ENCODE measurements at regions not wholly inside any gene's neighbourhood (a gene's known extent, or its start where the extent isn't known, plus 50 kb on each side); places are given as distances from the start of the nearest gene placed in this dataset.

GRCh38 chr6:91447081-91447480 is 860.2 kb upstream of the MAP3K7 start:
- no peak for DNase-seq (ENCODE audit: low read depth)
- H3K4me3 ChIP-seq (ENCODE audit: low read length) = no peak overlapping the region
- TF ChIP-seq, protein P1, sequence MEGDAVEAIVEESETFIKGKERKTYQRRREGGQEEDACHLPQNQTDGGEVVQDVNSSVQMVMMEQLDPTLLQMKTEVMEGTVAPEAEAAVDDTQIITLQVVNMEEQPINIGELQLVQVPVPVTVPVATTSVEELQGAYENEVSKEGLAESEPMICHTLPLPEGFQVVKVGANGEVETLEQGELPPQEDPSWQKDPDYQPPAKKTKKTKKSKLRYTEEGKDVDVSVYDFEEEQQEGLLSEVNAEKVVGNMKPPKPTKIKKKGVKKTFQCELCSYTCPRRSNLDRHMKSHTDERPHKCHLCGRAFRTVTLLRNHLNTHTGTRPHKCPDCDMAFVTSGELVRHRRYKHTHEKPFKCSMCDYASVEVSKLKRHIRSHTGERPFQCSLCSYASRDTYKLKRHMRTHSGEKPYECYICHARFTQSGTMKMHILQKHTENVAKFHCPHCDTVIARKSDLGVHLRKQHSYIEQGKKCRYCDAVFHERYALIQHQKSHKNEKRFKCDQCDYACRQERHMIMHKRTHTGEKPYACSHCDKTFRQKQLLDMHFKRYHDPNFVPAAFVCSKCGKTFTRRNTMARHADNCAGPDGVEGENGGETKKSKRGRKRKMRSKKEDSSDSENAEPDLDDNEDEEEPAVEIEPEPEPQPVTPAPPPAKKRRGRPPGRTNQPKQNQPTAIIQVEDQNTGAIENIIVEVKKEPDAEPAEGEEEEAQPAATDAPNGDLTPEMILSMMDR (conservative IDR thresholded peaks at IDR 0.05; ENCODE audit: low read length) = no peak

GRCh38 chr6:91443405-91443804 is 856.5 kb upstream of the MAP3K7 start:
- TF ChIP-seq, protein P1 (conservative IDR thresholded peaks at IDR 0.05; ENCODE audit: low read length) = no peak
- no peak overlapping the region for H3K4me3 ChIP-seq (ENCODE audit: low read length)
- no peak for DNase-seq (ENCODE audit: low read depth)

- no peak overlapping the region for H3K4me3 ChIP-seq (ENCODE audit: low read length)
- TF ChIP-seq, protein P1 (conservative IDR thresholded peaks at IDR 0.05; ENCODE audit: low read length) = no peak
- no peak for DNase-seq (ENCODE audit: low read depth)
These were observed 855.5 kb upstream of the MAP3K7 start for GRCh38 chr6:91442342-91442741.

GRCh38 chr6:91438570-91438969 is 851.7 kb upstream of the MAP3K7 start:
- no peak for DNase-seq (ENCODE audit: low read depth)
- TF ChIP-seq, protein P1 (conservative IDR thresholded peaks at IDR 0.05; ENCODE audit: low read length) = no peak
- no peak overlapping the region for H3K4me3 ChIP-seq (ENCODE audit: low read length)

DNA sequence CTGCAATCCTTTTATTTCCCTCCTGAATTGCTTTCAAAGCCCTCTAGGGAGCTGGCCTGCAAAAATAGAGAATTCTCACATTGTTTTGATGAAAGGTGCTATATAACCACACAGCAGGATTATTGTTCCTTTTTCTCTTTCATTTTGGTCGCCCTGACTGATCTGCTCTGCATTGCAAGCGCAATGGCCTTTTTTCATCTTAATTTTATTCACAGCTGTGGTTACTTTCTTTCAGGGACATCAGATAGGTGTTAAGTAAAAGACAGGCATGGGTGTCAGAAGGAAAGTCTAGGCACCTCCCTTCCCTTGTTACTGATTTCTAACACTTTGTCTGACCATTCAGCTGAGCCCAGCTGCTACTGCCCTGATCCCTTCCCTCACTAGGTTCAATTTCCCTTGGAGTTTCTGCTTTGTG is 850.5 kb upstream of the MAP3K7 start:
- no peak overlapping the region for H3K4me3 ChIP-seq (ENCODE audit: low read length)
- TF ChIP-seq, protein P1 (conservative IDR thresholded peaks at IDR 0.05; ENCODE audit: low read length) = no peak
- no peak for DNase-seq (ENCODE audit: low read depth)

DNA sequence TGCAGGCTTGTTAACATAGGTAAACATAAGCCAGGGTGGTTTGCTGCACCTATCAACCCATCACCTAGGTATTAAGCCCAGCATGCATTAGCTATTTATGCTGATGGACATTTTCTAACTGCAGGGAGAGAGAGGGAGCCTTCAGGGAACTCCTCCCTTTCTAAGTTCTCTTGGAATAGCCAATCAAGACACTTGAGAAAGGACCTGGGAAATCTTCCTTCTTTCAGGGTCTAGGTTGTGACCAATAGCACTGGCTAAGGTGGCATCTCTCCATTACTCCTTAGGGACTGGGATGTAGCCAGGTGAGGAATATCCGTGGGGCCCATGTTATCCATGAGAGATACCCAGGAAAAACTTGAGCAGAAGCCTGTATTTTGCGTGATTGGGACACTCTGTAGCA is 849.6 kb upstream of the MAP3K7 start:
- DNase-seq (ENCODE audit: low read depth) = no peak
- TF ChIP-seq, protein P1 (conservative IDR thresholded peaks at IDR 0.05; ENCODE audit: low read length) = no peak
- H3K4me3 ChIP-seq (ENCODE audit: low read length) = no peak overlapping the region

GRCh38 chr6:91435630-91436029 is 848.8 kb upstream of the MAP3K7 start:
- H3K4me3 ChIP-seq (ENCODE audit: low read length) = no peak overlapping the region
- TF ChIP-seq, protein P1 (conservative IDR thresholded peaks at IDR 0.05; ENCODE audit: low read length) = no peak
- DNase-seq (ENCODE audit: low read depth) = no peak
